CD14-positive monocyte (primary cell): ENCODE measurements at regions not wholly inside any gene's neighbourhood (a gene's known extent, or its start where the extent isn't known, plus 50 kb on each side); places are given as distances from the start of the nearest gene placed in this dataset.

ENCODE experiments used
- DNase-seq, 3 donors: peaks; one replicate each; pipeline ENCODE4 v3.0.0-alpha.2; 2011 to 2022
- H2AFZ ChIP-seq: 2 replicates; pipeline ENCODE4 v1.6.0; 2012; ENCODE audit warnings: mild to moderate bottlenecking, low read depth, low read length, inconsistent platforms; ENCODE audit not compliant: insufficient read depth, poor library complexity, severe bottlenecking
- H3K27ac ChIP-seq, 2 donors: 1 replicate in 1 of 2; 2 replicates in 1 of 2; pipeline ENCODE4 v1.5.1; 2012 to 2013; ENCODE audit warnings: low read length in 2 of 2, control low read depth in 1 of 2, inconsistent platforms in 1 of 2, low read depth in 1 of 2, mild to moderate bottlenecking in 1 of 2
- H3K27me3 ChIP-seq, 2 donors: one replicate each; pipeline versions ENCODE4 v1.6.0 to v1.6.1; 2011 to 2013; ENCODE audit warnings: low read length in 2 of 2; ENCODE audit not compliant: control insufficient read depth in 2 of 2, insufficient read depth in 2 of 2
- H3K36me3 ChIP-seq, 2 donors: replicated peaks in 1 of 2; 1 replicate in 1 of 2; 2 replicates in 1 of 2; pipeline versions ENCODE4 v1.5.1 to v1.6.1; 2012 to 2013; ENCODE audit warnings: low read length in 2 of 2, control low read depth in 1 of 2, inconsistent platforms in 1 of 2, mild to moderate bottlenecking in 1 of 2; ENCODE audit not compliant: insufficient read depth in 2 of 2, control insufficient read depth in 1 of 2
- H3K4me1 ChIP-seq, 2 donors: 1 replicate in 1 of 2; 2 replicates in 1 of 2; pipeline versions ENCODE4 v1.5.1 to v1.6.1; 2012 to 2013; ENCODE audit warnings: low read length in 2 of 2, control low read depth in 1 of 2, inconsistent platforms in 1 of 2, mild to moderate bottlenecking in 1 of 2, moderate library complexity in 1 of 2; ENCODE audit not compliant: insufficient read depth in 2 of 2, control insufficient read depth in 1 of 2
- H3K4me2 ChIP-seq: replicated peaks from 2 replicates; pipeline ENCODE3; 2012; ENCODE audit warnings: low read length, moderate library complexity, mild to moderate bottlenecking; ENCODE audit not compliant: poor library complexity, severe bottlenecking; ENCODE audit errors: extremely low read depth
- H3K4me3 ChIP-seq, 3 experiments: fragments of 200-600 bp in 1 of 3; sonication (generic) in 1 of 3; replicated peaks in 1 of 3; 1 replicate in 2 of 3; 2 replicates in 1 of 3; pipeline ENCODE4 v1.5.1; 2011 to 2013; ENCODE audit warnings: low read length in 3 of 3, mild to moderate bottlenecking in 3 of 3, control low read depth in 2 of 3, low read depth in 2 of 3, inconsistent platforms in 1 of 3, moderate library complexity in 1 of 3
- H3K79me2 ChIP-seq: 2 replicates; pipeline ENCODE4 v1.6.0; 2012; ENCODE audit warnings: mild to moderate bottlenecking, control low read depth, inconsistent platforms, low read length, moderate library complexity; ENCODE audit not compliant: insufficient read depth
- H3K9ac ChIP-seq: 2 replicates; pipeline ENCODE4 v1.6.0; 2017; ENCODE audit warnings: low read length, mild to moderate bottlenecking; ENCODE audit not compliant: insufficient read depth, poor library complexity, severe bottlenecking
- H3K9me3 ChIP-seq, 2 donors: replicated peaks in 1 of 2; 1 replicate in 1 of 2; 2 replicates in 1 of 2; pipeline versions ENCODE4 v1.5.1 to v1.6.1; 2012 to 2013; ENCODE audit warnings: low read length in 2 of 2, control low read depth in 1 of 2; ENCODE audit not compliant: control insufficient read depth in 1 of 2, insufficient read depth in 1 of 2
- H4K20me1 ChIP-seq: 2 replicates; pipeline ENCODE4 v1.6.0; 2012; ENCODE audit warnings: mild to moderate bottlenecking, low read length, control low read depth, moderate library complexity; ENCODE audit not compliant: insufficient read depth
- H3K27ac Mint-ChIP-seq, 7 donors: one replicate each; pipeline ENCODE4 v1.8.0; 2020; ENCODE audit warnings: mild to moderate bottlenecking in 7 of 7, mixed read lengths in 7 of 7, moderate library complexity in 6 of 7, inconsistent platforms in 2 of 7
- H3K27me3 Mint-ChIP-seq, 3 donors: one replicate each; pipeline ENCODE4 v1.8.0; 2021 to 2022; ENCODE audit warnings: low read depth in 3 of 3, mild to moderate bottlenecking in 3 of 3, mixed read lengths in 3 of 3, moderate library complexity in 3 of 3, inconsistent platforms in 1 of 3
- H3K36me3 Mint-ChIP-seq, 2 donors: one replicate each; pipeline ENCODE4 v1.8.0; 2020; ENCODE audit warnings: mixed read lengths in 2 of 2, inconsistent platforms in 1 of 2, mild to moderate bottlenecking in 1 of 2
- H3K4me1 Mint-ChIP-seq: one replicate; pipeline ENCODE4 v1.8.0; 2020; ENCODE audit warnings: mild to moderate bottlenecking, mixed read lengths
- H3K4me3 Mint-ChIP-seq, 2 donors: one replicate each; pipeline ENCODE4 v1.8.0; 2020; ENCODE audit warnings: mild to moderate bottlenecking in 2 of 2, mixed read lengths in 2 of 2, moderate library complexity in 1 of 2
- H3K9me3 Mint-ChIP-seq, 7 donors: one replicate each; pipeline ENCODE4 v1.8.0; 2020 to 2022; ENCODE audit warnings: mixed read lengths in 7 of 7, mild to moderate bottlenecking in 6 of 7, moderate library complexity in 6 of 7, inconsistent platforms in 2 of 7
- WGBS: methylation state at CpG from one replicate; pipeline ENCODE4 v1.1.5; 2013; ENCODE audit warnings: missing lambda C conversion rate; ENCODE audit not compliant: insufficient coverage; 5-methylcytosine and 5-hydroxymethylcytosine counted together
- intact Hi-C, 2 donors: fragments of 100-400 bp; cut with micrococcal nuclease; formaldehyde crosslinking; loops; one replicate each; pipeline versions ENCODE4 v1.15.0 to v1.15.1; 2023
- TF ChIP-seq, protein P1 (sequence below): fragments of 200-600 bp; IDR thresholded peaks from one replicate; pipeline ENCODE4 v1.8.0; 2022; ENCODE audit warnings: antibody characterized with exemption, mild to moderate bottlenecking

DNA sequence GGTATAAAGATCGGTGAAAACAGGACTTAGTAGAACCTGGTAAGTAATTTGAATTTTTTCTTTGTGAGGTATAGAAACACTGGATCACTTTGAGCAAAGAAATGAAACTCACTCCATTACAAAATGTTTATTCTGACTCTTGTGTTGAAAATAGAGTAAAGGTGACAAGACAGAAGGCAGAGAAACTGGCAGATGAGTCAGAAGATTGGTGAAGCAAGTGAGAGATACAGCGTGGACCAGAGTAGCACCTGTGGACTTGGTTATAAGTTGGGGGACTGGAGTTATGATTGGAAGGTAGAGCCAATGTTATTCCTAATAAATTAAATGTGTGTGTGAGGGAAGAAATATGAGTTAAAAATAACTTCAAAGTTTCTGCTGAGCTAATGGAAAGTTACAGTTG is 620.9 kb downstream of the ZWINT start:
- no peaks in the 10 kb centered on the region for H3K9me3 Mint-ChIP-seq
- Histone ChIP-seq H4K20me1 (no peaks in the 10 kb centered on the region), H3K36me3 (no peaks in the 10 kb centered on the region), H3K27ac (no peak overlapping the region), H3K4me1 (no peaks in the 10 kb centered on the region), H3K4me3 (no peak overlapping the region), H3K9ac (no peak overlapping the region), H3K79me2 (no peaks in the 10 kb centered on the region), H2AFZ (no peak overlapping the region), H3K27me3 (no peaks in the 10 kb centered on the region), H3K9me3 (no peaks in the 10 kb centered on the region), H3K4me2 (no peak overlapping the region)
- TF ChIP-seq, protein P1, sequence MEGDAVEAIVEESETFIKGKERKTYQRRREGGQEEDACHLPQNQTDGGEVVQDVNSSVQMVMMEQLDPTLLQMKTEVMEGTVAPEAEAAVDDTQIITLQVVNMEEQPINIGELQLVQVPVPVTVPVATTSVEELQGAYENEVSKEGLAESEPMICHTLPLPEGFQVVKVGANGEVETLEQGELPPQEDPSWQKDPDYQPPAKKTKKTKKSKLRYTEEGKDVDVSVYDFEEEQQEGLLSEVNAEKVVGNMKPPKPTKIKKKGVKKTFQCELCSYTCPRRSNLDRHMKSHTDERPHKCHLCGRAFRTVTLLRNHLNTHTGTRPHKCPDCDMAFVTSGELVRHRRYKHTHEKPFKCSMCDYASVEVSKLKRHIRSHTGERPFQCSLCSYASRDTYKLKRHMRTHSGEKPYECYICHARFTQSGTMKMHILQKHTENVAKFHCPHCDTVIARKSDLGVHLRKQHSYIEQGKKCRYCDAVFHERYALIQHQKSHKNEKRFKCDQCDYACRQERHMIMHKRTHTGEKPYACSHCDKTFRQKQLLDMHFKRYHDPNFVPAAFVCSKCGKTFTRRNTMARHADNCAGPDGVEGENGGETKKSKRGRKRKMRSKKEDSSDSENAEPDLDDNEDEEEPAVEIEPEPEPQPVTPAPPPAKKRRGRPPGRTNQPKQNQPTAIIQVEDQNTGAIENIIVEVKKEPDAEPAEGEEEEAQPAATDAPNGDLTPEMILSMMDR = no peak
- intact Hi-C loops = no loop called here
- H3K4me1 Mint-ChIP-seq = no peaks in the 10 kb centered on the region
- peaks cover 0 to 2% (median 0%) of the 10 kb centered on the region in 3 donors for H3K27me3 Mint-ChIP-seq
- WGBS = 92% methylated on average over 1 of the region's 2 CpGs
- H3K36me3 Mint-ChIP-seq = no peaks in the 10 kb centered on the region
- H3K4me3 Mint-ChIP-seq = no peak overlapping the region
- DNase-seq = no peak
- H3K27ac Mint-ChIP-seq = peak overlapping the region in 1 of 7 donors; percentile 13

DNA sequence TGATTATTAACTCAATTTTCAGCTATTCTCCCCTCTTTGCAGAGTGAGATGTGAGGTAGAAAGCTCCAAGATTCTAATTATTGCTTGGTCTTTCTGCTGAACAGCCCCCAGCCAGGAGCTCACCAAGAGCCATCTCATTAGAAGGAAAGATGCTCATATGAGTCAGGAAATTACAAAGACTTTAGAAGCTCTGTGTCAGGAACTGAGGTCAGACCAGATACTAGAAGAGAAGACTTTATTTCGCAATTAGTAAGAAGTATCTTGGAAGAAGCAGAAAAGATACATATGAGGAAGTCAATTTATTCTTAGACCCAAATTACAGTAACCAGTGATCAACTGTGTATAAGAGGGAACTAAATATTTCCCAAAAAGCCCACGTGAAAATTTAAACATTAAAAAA is 626.9 kb downstream of the ZWINT start:
- H3K9me3 Mint-ChIP-seq = no peaks in the 10 kb centered on the region
- WGBS = no CpG with 5 or more reads among the region's 2 CpGs

More for the DNA sequence above, 626.9 kb downstream of the ZWINT start:
- no peak overlapping the region for H2AFZ ChIP-seq
- H3K9ac ChIP-seq = no peak overlapping the region
- Mint-ChIP-seq H3K27me3 (peaks cover 0 to 2% (median 1%) of the 10 kb centered on the region in 3 donors), H3K27ac (no peak overlapping the region), H3K4me3 (no peak overlapping the region), H3K4me1 (peaks cover 2% of the 10 kb centered on the region), H3K36me3 (no peaks in the 10 kb centered on the region)
- no peaks in the 10 kb centered on the region for H3K79me2 ChIP-seq
- H3K4me1 ChIP-seq = no peaks in the 10 kb centered on the region
- no peak for DNase-seq
- no peaks in the 10 kb centered on the region for H3K9me3 ChIP-seq
- no peaks in the 10 kb centered on the region for H3K27me3 ChIP-seq
- H3K4me3 ChIP-seq = no peak overlapping the region
- intact Hi-C loops = no loop called here
- no peak overlapping the region for H3K27ac ChIP-seq
- no peaks in the 10 kb centered on the region for H4K20me1 ChIP-seq
- no peak overlapping the region for H3K4me2 ChIP-seq
- no peaks in the 10 kb centered on the region for H3K36me3 ChIP-seq
- TF ChIP-seq, protein P1 = no peak
